Activated naive CD8-positive, alpha-beta T cell treated with anti-CD3 and anti-CD28 coated beads, Interleukin-2, amount 50 U/mL, for 24 hours (primary cell): ENCODE measurements at regions not wholly inside any gene's neighbourhood (a gene's known extent, or its start where the extent isn't known, plus 50 kb on each side); places are given as distances from the start of the nearest gene placed in this dataset.

Source experiments
- ATAC-seq: fragments of 150-1000 bp; cut with Tn5 transposase; one replicate; pipeline ENCODE4 v1.10.0; 2021
- DNase-seq: peaks from one replicate; pipeline ENCODE4 v3.0.0; 2021
- H3K27ac Mint-ChIP-seq: one replicate; pipeline ENCODE4 v1.8.0; 2021; ENCODE audit warnings: mild to moderate bottlenecking, mixed read lengths
- H3K27me3 Mint-ChIP-seq: one replicate; pipeline ENCODE4 v1.8.0; 2021; ENCODE audit warnings: mixed read lengths
- H3K36me3 Mint-ChIP-seq: one replicate; pipeline ENCODE4 v1.8.0; 2021; ENCODE audit warnings: low read depth, mixed read lengths
- H3K4me1 Mint-ChIP-seq: one replicate; pipeline ENCODE4 v1.8.0; 2021; ENCODE audit warnings: mixed read lengths
- H3K4me3 Mint-ChIP-seq: one replicate; pipeline ENCODE4 v1.8.0; 2021; ENCODE audit warnings: mild to moderate bottlenecking, moderate library complexity, mixed read lengths
- H3K9me3 Mint-ChIP-seq: one replicate; pipeline ENCODE4 v1.8.0; 2021; ENCODE audit warnings: mixed read lengths

DNA sequence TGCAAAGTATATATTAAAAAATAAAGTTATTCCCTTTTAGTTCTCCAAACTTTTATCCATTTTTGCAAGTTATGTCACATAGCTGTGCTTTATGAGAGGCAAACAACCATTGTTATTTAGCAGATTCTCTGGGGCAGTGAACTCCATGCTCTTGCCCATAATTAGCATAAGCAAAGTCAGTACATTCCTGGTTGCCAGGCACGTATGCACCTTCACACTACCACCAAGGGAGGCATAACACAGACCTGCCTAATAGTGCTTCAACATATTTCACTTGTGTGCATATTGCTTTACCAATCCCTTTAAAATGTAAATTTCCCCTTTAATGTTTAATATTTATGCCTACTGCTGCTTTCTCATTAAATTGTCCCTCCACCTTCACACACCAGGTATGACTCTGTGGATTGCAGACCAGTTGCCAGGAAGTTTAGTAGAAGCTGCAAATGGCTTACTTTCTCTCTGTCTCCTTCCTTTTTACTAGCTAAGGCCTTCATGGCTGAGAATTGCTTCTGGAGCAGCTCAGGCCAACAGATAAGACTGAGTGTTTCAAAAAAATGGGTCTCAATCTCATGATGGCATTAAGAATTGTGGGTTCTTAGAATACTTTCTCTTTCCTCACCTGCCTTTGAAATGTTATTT lies 388.2 kb downstream of the PRR16 start:
- DNase-seq (no peak), ATAC-seq (no peak)
- no peaks in the 10 kb centered on the region for H3K27me3 Mint-ChIP-seq
- no peak overlapping the region for H3K4me3 Mint-ChIP-seq
- no peaks in the 10 kb centered on the region for H3K4me1 Mint-ChIP-seq
- no peak overlapping the region for H3K27ac Mint-ChIP-seq
- no peaks in the 10 kb centered on the region for H3K36me3 Mint-ChIP-seq
- H3K9me3 Mint-ChIP-seq = peaks cover 18% of the 10 kb centered on the region

DNA sequence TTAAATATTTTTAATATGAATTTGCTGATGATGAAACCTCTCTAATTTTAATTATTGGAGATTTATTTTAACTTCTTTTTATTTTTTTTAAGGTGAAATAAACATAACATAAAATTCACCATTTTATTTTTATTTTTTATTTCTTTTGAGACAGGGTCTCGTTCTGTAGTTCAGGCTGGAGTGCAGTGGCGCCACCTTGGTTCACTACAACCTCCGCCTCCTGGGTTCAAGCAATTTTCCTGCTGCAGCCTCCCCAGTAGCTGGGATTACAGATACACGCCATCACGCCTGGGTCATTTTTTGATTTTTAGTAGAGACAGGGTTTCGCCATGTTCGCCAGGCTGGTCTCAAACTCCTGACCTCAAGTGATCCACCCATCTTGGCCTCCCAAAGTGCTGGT lies 402.9 kb downstream of the PRR16 start:
- DNase-seq (no peak), ATAC-seq (no peak)
- Mint-ChIP-seq H3K4me3 (no peak overlapping the region), H3K27ac (no peak overlapping the region), H3K27me3 (no peaks in the 10 kb centered on the region), H3K36me3 (no peaks in the 10 kb centered on the region), H3K9me3 (peaks cover 6% of the 10 kb centered on the region), H3K4me1 (no peaks in the 10 kb centered on the region)

DNA sequence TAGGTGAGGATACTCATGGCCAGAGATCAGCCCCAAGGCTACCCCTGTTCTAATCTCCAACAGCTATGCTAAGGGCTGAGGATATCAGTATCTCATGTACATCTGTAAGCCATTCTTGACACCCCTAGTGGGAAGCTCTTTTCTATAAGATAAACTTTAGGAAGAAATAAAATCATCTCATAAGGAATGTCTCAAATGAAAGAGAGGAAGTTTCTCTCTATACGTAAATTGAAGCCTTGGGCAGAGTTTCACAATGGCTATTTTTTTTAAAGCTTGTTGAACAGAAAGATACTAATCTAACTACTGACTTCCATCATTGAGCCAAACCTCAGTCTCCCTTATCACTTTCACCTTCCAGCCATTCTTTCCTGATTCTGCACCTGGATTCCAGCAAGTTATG lies 405.7 kb downstream of the PRR16 start:
- no peak for ATAC-seq
- no peak overlapping the region for H3K4me3 Mint-ChIP-seq

DNA sequence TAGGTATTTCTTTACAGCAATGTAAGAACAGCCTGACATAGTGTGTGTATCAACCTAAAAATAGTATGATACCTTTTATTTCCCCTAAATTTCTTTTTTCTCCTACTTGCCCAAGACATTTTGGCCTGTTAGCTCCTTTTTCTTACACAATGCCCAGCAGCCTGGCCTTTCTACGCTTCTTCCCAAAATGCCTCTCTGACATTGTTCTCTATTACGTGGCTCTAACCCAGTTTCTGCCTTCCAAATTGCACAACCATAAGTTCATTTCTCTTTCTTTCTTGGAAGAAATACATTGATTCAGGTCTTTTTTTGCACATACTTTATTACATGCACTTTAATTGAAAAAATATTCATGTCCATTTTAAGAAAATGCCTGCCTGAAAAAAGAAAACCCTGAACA lies 408.2 kb downstream of the PRR16 start:
- Mint-ChIP-seq H3K4me1 (no peaks in the 10 kb centered on the region), H3K4me3 (no peak overlapping the region), H3K9me3 (no peaks in the 10 kb centered on the region), H3K27me3 (no peaks in the 10 kb centered on the region), H3K27ac (no peak overlapping the region), H3K36me3 (no peaks in the 10 kb centered on the region)
- DNase-seq (no peak), ATAC-seq (no peak)

More for the DNA sequence above, 405.7 kb downstream of the PRR16 start:
- no peaks in the 10 kb centered on the region for H3K4me1 Mint-ChIP-seq
- no peaks in the 10 kb centered on the region for H3K27me3 Mint-ChIP-seq
- H3K36me3 Mint-ChIP-seq = no peaks in the 10 kb centered on the region
- H3K9me3 Mint-ChIP-seq = no peaks in the 10 kb centered on the region
- no peak overlapping the region for H3K27ac Mint-ChIP-seq
- no peak for DNase-seq

DNA sequence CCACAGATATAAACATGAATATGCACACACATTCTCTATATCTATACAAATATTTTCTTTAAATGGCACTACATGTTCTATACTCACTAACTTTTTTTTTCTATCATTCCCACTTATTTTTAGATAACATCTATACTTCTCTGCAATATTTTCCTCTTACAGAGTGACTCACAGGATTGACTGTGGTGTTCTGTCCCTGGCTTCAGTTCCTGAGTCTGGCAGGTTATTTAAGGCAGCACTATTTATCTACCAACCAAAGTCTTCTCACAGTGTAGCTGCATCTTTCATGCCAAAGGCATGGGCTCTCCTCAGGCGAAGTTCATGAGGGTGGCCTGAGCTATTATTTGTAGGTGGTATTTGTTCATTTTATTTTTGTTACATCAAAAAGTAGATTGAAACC lies 409.0 kb downstream of the PRR16 start:
- Mint-ChIP-seq H3K36me3 (no peaks in the 10 kb centered on the region), H3K4me3 (no peak overlapping the region), H3K9me3 (no peaks in the 10 kb centered on the region), H3K27me3 (no peaks in the 10 kb centered on the region), H3K27ac (no peak overlapping the region), H3K4me1 (no peaks in the 10 kb centered on the region)
- ATAC-seq = no peak
- DNase-seq = no peak

DNA sequence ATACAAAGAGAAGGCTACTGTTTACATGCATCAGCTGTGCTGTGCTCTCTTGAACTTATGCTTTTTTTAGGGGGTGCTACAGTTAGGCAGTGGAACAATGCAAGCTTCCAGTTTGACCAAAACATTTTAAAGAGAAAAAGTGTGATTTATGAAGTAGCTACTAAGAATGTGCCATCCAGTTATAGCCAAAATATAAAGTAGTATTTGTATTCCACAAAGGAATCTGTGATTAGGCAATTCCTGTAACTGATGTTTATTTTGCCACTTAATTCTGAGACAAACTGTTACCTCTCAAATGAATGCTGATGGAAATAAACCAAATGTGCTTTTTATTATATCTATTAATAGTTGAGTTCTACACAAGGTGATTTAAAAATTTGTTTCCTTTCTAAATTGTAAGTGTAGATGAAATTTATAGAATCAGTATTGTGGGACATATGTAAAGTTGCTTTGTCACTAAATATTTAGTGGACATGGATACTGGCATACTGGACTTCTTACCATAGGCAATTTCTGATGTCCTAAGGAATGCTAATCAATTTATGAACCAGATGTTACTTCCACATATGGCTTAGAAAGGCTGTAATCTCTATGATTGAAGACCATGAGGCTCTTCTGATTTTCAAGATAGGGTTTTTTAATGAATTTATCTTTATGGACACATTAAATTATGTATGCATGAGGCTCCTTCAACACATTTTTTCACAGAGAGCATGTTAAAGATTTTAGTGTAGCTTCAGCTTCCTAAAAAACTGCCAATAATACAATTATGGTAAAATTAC lies 410.2 kb downstream of the PRR16 start:
- Mint-ChIP-seq H3K27me3 (no peaks in the 10 kb centered on the region), H3K4me3 (no peak overlapping the region), H3K27ac (no peak overlapping the region), H3K9me3 (no peaks in the 10 kb centered on the region), H3K4me1 (no peaks in the 10 kb centered on the region), H3K36me3 (no peaks in the 10 kb centered on the region)
- ATAC-seq (no peak), DNase-seq (no peak)

DNA sequence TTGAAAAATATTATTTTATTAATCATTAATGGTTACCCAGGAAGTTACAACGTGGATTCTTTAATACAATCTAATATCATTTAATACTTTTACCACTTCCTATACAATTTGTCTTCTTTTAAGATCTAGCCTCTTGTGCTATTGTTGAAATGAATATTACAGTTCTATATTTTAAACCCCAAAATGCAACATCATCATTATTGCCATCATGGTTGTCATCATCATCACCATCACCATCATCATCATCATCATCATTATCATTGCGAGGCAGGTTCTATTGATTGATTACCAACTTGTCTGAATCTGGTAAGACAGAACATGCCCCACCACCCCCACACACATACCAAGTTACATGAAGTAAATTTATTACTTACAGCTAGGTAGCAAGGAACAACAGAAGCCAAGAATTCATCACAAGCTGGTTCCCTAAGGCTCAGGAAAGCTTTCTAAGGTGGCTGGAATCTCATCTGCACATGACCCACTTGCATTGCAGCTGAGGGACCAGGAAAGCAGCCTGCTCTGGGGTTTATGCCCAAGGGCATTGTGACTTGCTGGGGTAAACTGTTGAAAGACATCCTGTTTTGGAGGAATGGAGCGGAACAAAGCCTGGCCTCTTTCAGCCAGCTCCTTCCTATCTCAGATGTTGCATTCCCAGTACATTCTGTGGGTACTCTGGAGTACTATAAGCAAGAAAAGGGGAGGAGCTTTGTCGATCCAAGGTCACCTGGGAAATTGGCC lies 418.1 kb downstream of the PRR16 start:
- H3K36me3 Mint-ChIP-seq = no peaks in the 10 kb centered on the region
- peaks cover 8% of the 10 kb centered on the region for H3K9me3 Mint-ChIP-seq
- H3K4me1 Mint-ChIP-seq = no peaks in the 10 kb centered on the region
- DNase-seq (no peak), ATAC-seq (no peak)
- H3K27ac Mint-ChIP-seq = no peak overlapping the region
- H3K4me3 Mint-ChIP-seq = no peak overlapping the region
- no peaks in the 10 kb centered on the region for H3K27me3 Mint-ChIP-seq

DNA sequence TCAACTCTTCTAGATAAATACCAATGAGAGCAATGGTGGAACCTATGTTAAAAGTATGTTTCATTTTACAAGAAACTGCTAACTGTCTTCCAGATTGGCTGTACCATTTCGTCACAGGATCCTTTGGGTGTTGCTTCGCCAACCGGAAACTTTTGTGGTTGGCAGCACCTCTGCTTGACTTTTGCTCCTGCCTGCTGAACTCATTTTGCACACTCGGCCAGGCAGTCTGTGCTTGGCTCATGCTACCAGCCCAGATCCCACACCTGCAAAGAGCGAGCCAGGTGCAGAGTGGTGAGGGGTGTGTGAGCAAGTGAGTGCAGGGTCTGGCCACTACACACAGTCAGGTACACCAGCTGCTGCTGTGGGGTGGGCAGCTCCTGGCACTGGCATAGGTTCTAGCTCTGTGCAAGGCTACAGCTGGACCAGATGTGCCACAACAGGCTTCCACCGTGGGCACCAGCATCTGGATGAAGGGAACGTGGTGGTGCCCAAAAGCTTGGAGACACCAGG lies 422.3 kb downstream of the PRR16 start:
- Mint-ChIP-seq H3K4me1 (no peaks in the 10 kb centered on the region), H3K4me3 (no peak overlapping the region), H3K9me3 (peaks cover 8% of the 10 kb centered on the region), H3K27me3 (no peaks in the 10 kb centered on the region), H3K36me3 (no peaks in the 10 kb centered on the region), H3K27ac (no peak overlapping the region)
- ATAC-seq (no peak), DNase-seq (no peak)

DNA sequence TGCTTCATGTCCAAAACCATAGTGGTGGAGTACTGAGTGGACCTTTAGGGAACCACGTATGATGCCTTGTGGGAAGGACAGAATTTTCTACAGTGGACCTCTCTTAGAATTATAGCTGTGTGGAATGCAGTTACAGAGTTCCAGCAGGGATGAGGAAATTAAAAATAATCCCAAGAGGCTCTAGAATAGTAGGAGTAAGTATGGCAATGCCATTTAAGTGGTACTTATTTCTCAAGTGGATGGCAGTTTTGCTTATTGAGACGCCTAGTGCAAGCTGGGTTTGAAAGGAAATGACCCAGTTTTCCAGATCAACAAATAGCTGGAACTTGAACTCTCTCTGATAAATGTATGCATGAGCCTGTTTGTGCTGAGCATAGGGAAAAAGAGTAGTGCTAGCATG lies 431.6 kb downstream of the PRR16 start:
- DNase-seq (no peak), ATAC-seq (no peak)
- Mint-ChIP-seq H3K27me3 (no peaks in the 10 kb centered on the region), H3K4me1 (no peaks in the 10 kb centered on the region), H3K4me3 (no peak overlapping the region), H3K27ac (no peak overlapping the region), H3K36me3 (no peaks in the 10 kb centered on the region), H3K9me3 (no peaks in the 10 kb centered on the region)

DNA sequence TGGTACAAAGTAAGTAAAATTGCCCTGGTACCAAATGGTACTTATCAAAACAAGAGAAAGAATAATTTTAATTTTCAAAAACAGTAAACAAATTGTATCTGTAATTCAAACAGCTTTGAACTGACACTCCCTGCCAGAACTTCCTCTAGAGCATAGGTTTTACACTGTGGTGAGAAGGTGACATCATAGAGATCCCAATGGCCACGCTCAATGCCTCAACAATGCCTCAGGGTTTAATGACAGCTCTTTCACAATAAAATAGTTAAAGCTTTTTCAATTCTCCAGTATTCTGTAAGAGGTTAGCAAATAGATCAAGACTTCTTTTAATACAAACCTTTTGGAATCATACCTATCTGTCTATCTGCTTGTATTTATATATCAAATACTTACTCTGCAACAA lies 437.1 kb downstream of the PRR16 start:
- DNase-seq = no peak
- no peaks in the 10 kb centered on the region for H3K36me3 Mint-ChIP-seq
- ATAC-seq = no peak
- no peaks in the 10 kb centered on the region for H3K4me1 Mint-ChIP-seq
- no peak overlapping the region for H3K4me3 Mint-ChIP-seq
- no peaks in the 10 kb centered on the region for H3K27me3 Mint-ChIP-seq
- H3K27ac Mint-ChIP-seq = no peak overlapping the region
- H3K9me3 Mint-ChIP-seq = no peaks in the 10 kb centered on the region

DNA sequence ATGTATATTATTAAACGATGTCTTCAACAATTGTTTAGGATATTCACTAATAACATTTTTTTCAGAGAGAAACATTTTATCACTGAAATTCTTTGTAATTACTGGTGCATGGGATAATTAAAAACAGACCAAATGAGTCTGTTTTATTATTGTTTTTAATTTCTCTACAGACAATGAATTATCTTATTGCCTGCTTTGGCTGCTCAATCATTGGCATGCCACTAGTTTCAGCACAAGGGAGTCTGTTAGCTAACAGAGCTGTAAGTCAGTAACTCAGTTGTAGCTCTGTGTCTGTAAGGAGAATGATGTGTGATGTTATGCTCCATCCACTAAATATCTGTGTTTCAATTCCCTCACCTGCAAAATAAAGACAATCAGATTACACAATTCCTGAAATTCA lies 443.9 kb downstream of the PRR16 start:
- Mint-ChIP-seq H3K4me1 (no peaks in the 10 kb centered on the region), H3K9me3 (no peaks in the 10 kb centered on the region), H3K27ac (no peak overlapping the region), H3K27me3 (no peaks in the 10 kb centered on the region), H3K4me3 (no peak overlapping the region), H3K36me3 (no peaks in the 10 kb centered on the region)
- ATAC-seq (no peak), DNase-seq (no peak)

DNA sequence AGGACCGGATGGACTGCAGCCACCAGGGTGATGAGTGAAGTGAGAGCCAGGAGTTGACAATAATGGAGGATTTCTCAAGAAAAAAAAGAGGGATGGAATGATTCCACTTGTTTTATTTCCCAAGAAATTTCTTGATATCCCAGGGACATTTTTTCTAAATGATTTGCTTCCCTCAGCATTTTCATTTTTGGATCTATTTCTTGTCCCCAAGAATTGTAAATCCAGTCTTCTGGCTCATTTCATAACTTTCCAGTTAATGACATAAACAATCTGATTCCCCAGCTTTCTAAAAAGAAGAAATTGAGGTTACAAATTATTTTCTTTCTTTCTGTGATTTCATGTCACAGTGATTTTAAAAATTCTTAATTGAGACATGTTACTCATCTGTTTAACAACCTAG lies 446.5 kb downstream of the PRR16 start:
- no peaks in the 10 kb centered on the region for H3K27me3 Mint-ChIP-seq
- ATAC-seq = no peak
- H3K36me3 Mint-ChIP-seq = no peaks in the 10 kb centered on the region

DNA sequence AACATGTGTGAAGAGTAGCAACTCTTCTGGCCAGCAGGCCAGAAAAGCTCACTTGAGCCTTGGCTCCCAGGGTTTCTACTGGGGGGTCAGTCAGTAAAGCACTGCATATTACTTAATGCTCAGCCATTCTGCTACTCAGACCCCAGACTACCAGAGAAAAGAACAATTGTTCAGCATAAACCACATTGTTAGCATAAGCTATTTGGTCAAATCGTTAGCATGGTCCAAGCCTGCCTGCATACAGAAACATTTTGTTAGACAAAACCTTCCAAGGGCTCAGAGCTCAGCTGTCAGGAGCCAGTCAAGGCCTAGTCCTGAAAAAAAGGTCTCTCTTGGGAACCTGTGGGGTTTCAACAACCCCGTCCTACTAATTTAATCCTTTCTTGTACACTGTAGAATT lies 449.3 kb downstream of the PRR16 start:
- no peak for DNase-seq
- H3K4me1 Mint-ChIP-seq = no peaks in the 10 kb centered on the region
- no peaks in the 10 kb centered on the region for H3K9me3 Mint-ChIP-seq
- H3K36me3 Mint-ChIP-seq = no peaks in the 10 kb centered on the region
- no peaks in the 10 kb centered on the region for H3K27me3 Mint-ChIP-seq
- no peak overlapping the region for H3K4me3 Mint-ChIP-seq
- no peak for ATAC-seq
- H3K27ac Mint-ChIP-seq = no peak overlapping the region

More for the DNA sequence above, 446.5 kb downstream of the PRR16 start:
- Mint-ChIP-seq H3K4me3 (no peak overlapping the region), H3K27ac (no peak overlapping the region), H3K4me1 (no peaks in the 10 kb centered on the region), H3K9me3 (no peaks in the 10 kb centered on the region)
- no peak for DNase-seq

DNA sequence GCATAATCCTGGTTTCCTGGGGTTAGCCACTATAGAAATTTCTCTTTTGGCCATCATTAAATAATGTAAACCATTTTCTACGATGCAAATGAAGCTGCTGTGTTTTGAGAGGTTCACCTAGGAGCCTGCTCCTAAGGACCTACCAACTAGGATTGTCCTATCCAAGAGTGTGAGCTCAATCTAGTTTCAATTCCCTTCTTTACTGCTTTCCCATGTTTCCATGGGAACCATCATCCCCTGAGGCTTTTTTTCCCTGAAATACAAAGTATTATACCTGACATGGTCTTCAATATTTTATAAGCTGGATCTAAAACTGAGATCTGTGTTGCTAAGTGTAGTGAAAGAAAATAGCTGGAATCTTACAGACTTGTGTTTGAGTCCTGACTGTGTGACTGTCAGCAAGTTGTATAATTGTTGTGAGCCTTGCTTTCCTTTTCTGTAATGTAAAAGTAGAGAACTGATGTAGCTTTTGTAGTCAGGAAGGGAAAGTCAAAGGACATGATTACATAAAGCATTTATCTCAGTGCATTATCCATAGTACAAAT lies 453.2 kb downstream of the PRR16 start:
- no peaks in the 10 kb centered on the region for H3K4me1 Mint-ChIP-seq
- DNase-seq (no peak), ATAC-seq (no peak)
- H3K27ac Mint-ChIP-seq = no peak overlapping the region
- peaks cover 6% of the 10 kb centered on the region for H3K9me3 Mint-ChIP-seq
- no peaks in the 10 kb centered on the region for H3K36me3 Mint-ChIP-seq
- H3K4me3 Mint-ChIP-seq = no peak overlapping the region
- no peaks in the 10 kb centered on the region for H3K27me3 Mint-ChIP-seq

DNA sequence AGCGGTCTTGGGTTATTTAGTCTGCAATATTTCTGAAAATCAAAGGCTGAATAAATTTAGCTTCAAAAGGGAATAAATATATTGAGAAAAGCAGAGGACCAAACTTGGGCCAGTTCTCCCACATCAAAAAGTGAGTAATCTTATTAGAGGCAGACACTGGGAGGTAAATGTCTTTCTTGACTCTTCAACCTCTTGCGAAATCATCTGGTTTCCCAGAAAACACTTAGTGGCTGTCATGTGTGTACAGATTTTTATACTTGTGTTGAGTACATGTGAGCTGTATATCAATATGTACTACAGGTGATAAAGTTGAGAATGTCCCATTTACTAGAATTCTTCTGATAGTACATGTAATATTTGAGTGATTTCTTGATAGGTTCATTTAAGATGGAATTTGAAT lies 454.9 kb downstream of the PRR16 start:
- Mint-ChIP-seq H3K4me3 (no peak overlapping the region), H3K36me3 (no peaks in the 10 kb centered on the region), H3K27ac (no peak overlapping the region), H3K4me1 (no peaks in the 10 kb centered on the region), H3K27me3 (no peaks in the 10 kb centered on the region), H3K9me3 (peaks cover 6% of the 10 kb centered on the region)
- DNase-seq = no peak
- ATAC-seq = no peak
